ENCODE measurements at regions not wholly inside any gene's neighbourhood (a gene's known extent, or its start where the extent isn't known, plus 50 kb on each side); places are given as distances from the start of the nearest gene placed in this dataset.

- TF ChIP-seq, protein P1, sequence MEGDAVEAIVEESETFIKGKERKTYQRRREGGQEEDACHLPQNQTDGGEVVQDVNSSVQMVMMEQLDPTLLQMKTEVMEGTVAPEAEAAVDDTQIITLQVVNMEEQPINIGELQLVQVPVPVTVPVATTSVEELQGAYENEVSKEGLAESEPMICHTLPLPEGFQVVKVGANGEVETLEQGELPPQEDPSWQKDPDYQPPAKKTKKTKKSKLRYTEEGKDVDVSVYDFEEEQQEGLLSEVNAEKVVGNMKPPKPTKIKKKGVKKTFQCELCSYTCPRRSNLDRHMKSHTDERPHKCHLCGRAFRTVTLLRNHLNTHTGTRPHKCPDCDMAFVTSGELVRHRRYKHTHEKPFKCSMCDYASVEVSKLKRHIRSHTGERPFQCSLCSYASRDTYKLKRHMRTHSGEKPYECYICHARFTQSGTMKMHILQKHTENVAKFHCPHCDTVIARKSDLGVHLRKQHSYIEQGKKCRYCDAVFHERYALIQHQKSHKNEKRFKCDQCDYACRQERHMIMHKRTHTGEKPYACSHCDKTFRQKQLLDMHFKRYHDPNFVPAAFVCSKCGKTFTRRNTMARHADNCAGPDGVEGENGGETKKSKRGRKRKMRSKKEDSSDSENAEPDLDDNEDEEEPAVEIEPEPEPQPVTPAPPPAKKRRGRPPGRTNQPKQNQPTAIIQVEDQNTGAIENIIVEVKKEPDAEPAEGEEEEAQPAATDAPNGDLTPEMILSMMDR (IDR thresholded peaks at IDR 0.05; ENCODE audit: low read length), result no peak
- no peak for TF ChIP-seq EZH2 (IDR thresholded peaks at IDR 0.05; ENCODE audit: borderline replicate concordance, low read length)
Measured at GRCh38 chr5:162502780-162503179, 435.2 kb downstream of the GABRG2 start.

All from OCI-LY1 (cell line).